Vagina (tissue), 2 donors: ENCODE measurements at regions not wholly inside any gene's neighbourhood (a gene's known extent, or its start where the extent isn't known, plus 50 kb on each side); places are given as distances from the start of the nearest gene placed in this dataset.
"Not testable (repeated sequence)": the region's sequence is repeated elsewhere in the genome, so short reads cannot be mapped to it uniquely, and the experiment has no call there.

Experiments
- DNase-seq, 2 donors: peaks; one replicate each; pipeline ENCODE4 v3.0.0-alpha.2; 2017; ENCODE audit errors: extremely low spot score in 2 of 2
- H3K27ac ChIP-seq: fragments of 200-600 bp; sonication (generic); one replicate; pipeline ENCODE4 v1.5.1; 2019
- H3K27me3 ChIP-seq: fragments of 200-600 bp; sonication (generic); one replicate; pipeline ENCODE4 v1.5.1; 2019
- H3K36me3 ChIP-seq, 2 donors: fragments of 200-600 bp; sonication (generic); one replicate each; pipeline ENCODE4 v1.5.1; 2017 to 2019
- H3K4me1 ChIP-seq: fragments of 200-600 bp; sonication (generic); one replicate; pipeline ENCODE4 v1.5.1; 2019
- H3K4me3 ChIP-seq, 2 donors: fragments of 200-600 bp; sonication (generic); 1 replicate in 1 of 2; 2 replicates in 1 of 2; pipeline ENCODE4 v1.5.1; 2016 to 2019
- H3K9me3 ChIP-seq: fragments of 200-600 bp; sonication (generic); one replicate; pipeline ENCODE4 v1.5.1; 2019
- POLR2A ChIP-seq, 2 donors: fragments of 450-650 bp; IDR thresholded peaks; one replicate each; pipeline ENCODE4 v1.6.1; 2017; ENCODE audit warnings: antibody characterized with exemption in 2 of 2, mild to moderate bottlenecking in 2 of 2, moderate library complexity in 2 of 2
- POLR2AphosphoS5 ChIP-seq, 2 donors: sonication (generic); formaldehyde crosslinking; IDR thresholded peaks; one replicate each; pipeline ENCODE4 v1.9.0; 2017; ENCODE audit warnings: antibody characterized with exemption in 2 of 2, mild to moderate bottlenecking in 2 of 2, low read depth in 1 of 2; ENCODE audit not compliant: insufficient read depth in 1 of 2
- intact Hi-C: fragments of 100-400 bp; cut with DNase I; formaldehyde crosslinking; loops from one replicate; pipeline ENCODE4 v1.15.1; 2023
- TF ChIP-seq, protein P1 (sequence below), 3 experiments: fragments of 450-650 bp in 2 of 3; fragments of 200-600 bp in 1 of 3; sonication (generic) in 1 of 3; IDR thresholded peaks; one replicate each; pipeline ENCODE4 v1.5.1; 2017 to 2019; ENCODE audit warnings: antibody characterized with exemption in 3 of 3, mild to moderate bottlenecking in 2 of 3, moderate library complexity in 2 of 3

DNA sequence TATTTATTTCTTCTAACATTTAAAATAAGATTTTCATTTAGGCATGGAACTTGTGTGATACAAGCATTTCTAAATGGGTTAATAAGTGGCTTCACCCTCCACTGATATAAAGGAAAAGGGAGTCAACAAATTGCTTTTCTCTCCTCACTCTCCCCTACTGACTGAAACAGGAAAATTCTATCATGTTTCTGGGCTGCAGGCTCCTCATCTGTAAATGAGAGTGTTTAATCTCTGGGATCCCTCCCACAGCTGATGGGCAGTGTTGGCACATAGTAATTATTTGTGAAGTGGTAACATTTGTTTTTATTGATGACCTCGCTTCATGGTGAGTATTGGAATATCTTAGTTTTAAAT is 69.8 kb upstream of the WARS2 start:
- no peaks in the 10 kb centered on the region for H3K9me3 ChIP-seq
- intact Hi-C loops, result no loop called here
- DNase-seq, result no peak
- TF ChIP-seq POLR2AphosphoS5 (IDR thresholded peaks at IDR 0.05; ENCODE audit: insufficient read depth in 1 of 2, low read depth in 1 of 2) (no peak), POLR2A (IDR thresholded peaks at IDR 0.05) (no peak)
- TF ChIP-seq, protein P1, sequence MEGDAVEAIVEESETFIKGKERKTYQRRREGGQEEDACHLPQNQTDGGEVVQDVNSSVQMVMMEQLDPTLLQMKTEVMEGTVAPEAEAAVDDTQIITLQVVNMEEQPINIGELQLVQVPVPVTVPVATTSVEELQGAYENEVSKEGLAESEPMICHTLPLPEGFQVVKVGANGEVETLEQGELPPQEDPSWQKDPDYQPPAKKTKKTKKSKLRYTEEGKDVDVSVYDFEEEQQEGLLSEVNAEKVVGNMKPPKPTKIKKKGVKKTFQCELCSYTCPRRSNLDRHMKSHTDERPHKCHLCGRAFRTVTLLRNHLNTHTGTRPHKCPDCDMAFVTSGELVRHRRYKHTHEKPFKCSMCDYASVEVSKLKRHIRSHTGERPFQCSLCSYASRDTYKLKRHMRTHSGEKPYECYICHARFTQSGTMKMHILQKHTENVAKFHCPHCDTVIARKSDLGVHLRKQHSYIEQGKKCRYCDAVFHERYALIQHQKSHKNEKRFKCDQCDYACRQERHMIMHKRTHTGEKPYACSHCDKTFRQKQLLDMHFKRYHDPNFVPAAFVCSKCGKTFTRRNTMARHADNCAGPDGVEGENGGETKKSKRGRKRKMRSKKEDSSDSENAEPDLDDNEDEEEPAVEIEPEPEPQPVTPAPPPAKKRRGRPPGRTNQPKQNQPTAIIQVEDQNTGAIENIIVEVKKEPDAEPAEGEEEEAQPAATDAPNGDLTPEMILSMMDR (IDR thresholded peaks at IDR 0.05), result no peak
- no peaks in the 10 kb centered on the region for H3K4me1 ChIP-seq
- H3K27me3 ChIP-seq, result no peaks in the 10 kb centered on the region
- no peaks in the 10 kb centered on the region for H3K36me3 ChIP-seq
- H3K27ac ChIP-seq, result no peak overlapping the region
- no peak overlapping the region for H3K4me3 ChIP-seq

DNA sequence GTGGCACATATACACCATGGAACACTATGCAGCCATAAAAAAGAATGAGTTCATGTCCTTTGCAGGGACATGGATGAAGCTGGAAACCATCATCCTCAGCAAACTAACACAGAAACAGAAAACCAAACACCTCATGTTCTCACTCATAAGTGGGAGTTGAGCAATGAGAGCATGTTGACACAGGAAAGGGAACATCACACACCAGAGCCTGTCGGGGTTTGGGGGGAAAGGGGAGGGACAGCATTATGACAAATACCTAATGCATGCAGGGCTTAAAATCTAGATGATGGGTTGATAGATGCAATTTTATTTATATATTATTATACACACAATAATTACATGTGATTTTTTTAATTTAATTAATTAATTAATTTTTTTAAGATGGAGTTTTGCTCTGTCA is 72.8 kb upstream of the WARS2 start:
- intact Hi-C loops, H3K4me3 ChIP-seq, H3K9me3 ChIP-seq: not testable (repeated sequence)

DNA sequence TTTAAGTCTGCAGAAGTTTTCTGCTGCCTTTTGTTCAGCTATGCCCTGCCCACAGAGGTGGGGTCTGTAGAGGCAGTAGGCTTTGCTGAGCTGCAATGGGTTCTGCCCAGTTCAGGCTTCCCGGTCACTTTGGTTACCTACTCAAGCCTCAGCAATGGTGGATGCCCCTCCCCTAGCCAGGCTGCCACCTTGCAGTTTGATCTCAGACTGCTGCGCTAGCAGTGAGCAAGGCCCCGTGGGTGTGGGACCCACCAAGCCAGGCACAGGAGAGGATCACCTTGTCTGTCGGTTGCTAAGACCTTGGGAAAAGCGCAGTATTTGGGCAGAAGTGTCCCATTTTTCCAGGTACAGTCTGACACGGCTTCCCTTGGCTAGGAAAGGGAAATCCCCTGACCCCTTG is 74.5 kb upstream of the WARS2 start:
- H3K27ac ChIP-seq, H3K36me3 ChIP-seq, intact Hi-C loops, H3K27me3 ChIP-seq, H3K9me3 ChIP-seq, H3K4me1 ChIP-seq, H3K4me3 ChIP-seq, DNase-seq: not testable (repeated sequence)

More for the DNA sequence above, 72.8 kb upstream of the WARS2 start:
- not testable (repeated sequence) for H3K27ac ChIP-seq, H3K4me1 ChIP-seq, H3K36me3 ChIP-seq, DNase-seq, H3K27me3 ChIP-seq

DNA sequence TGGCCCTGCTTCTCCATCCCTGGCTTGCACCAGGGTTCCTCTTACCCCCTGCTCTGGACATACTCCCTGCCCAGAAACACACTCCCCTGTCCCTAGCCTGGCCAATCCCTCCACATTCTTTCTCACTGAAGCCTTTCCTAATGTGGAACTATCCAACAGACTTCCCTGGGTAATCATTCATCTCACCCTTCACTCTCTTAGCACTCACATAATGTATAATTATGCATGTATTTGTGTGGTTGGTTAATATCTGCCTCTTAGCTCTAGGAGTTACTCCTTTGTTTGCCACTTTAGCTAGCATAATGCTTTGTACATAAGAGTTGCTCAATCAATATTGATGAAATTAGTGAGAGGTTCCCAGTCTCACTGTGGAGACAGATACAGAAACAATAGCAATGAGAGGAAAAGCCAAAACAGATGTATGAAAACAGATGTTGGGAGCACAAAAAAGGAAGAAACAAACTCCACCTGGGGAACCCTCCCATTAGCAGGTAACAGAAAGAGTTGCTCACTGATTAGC is 76.9 kb upstream of the WARS2 start:
- H3K36me3 ChIP-seq, result peaks cover 0 to 4% of the 10 kb centered on the region in 2 donors
- no peaks in the 10 kb centered on the region for H3K9me3 ChIP-seq
- H3K4me3 ChIP-seq, result no peak overlapping the region
- no peaks in the 10 kb centered on the region for H3K27me3 ChIP-seq
- intact Hi-C loops, result no loop called here
- H3K27ac ChIP-seq, result no peak overlapping the region
- TF ChIP-seq, protein P1 (IDR thresholded peaks at IDR 0.05), result no peak
- TF ChIP-seq POLR2A (IDR thresholded peaks at IDR 0.05) (no peak), POLR2AphosphoS5 (IDR thresholded peaks at IDR 0.05; ENCODE audit: insufficient read depth in 1 of 2, low read depth in 1 of 2) (no peak)
- H3K4me1 ChIP-seq, result no peaks in the 10 kb centered on the region
- no peak for DNase-seq

DNA sequence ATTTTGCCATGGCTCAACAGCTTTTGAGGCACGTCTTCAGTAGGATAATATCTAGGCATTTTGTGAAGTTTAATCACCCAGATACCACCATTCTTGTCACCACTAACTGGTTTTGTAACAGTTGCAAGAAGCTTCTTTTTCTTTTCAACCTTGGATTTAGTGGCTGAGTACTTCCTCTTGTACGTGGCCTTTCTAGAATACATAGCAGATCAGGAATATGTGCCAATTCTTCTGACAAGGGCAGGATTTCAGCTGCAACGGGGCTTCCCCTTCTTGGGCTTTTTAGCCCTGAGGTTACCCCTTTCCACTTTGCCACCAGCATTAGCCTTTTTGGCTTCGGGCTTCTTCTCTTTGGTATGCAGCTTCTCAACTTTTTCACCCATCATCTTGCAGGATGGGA is 79.3 kb upstream of the WARS2 start:
- H3K9me3 ChIP-seq, result no peaks in the 10 kb centered on the region
- H3K36me3 ChIP-seq, result peaks cover 0 to 4% of the 10 kb centered on the region in 2 donors
- TF ChIP-seq POLR2A (IDR thresholded peaks at IDR 0.05) (no peak), POLR2AphosphoS5 (IDR thresholded peaks at IDR 0.05; ENCODE audit: insufficient read depth in 1 of 2, low read depth in 1 of 2) (no peak)
- TF ChIP-seq, protein P1 (IDR thresholded peaks at IDR 0.05), result no peak
- intact Hi-C loops, result no loop called here
- no peaks in the 10 kb centered on the region for H3K4me1 ChIP-seq
- no peaks in the 10 kb centered on the region for H3K27me3 ChIP-seq
- H3K4me3 ChIP-seq, result no peak overlapping the region
- no peak for DNase-seq
- H3K27ac ChIP-seq, result no peak overlapping the region

DNA sequence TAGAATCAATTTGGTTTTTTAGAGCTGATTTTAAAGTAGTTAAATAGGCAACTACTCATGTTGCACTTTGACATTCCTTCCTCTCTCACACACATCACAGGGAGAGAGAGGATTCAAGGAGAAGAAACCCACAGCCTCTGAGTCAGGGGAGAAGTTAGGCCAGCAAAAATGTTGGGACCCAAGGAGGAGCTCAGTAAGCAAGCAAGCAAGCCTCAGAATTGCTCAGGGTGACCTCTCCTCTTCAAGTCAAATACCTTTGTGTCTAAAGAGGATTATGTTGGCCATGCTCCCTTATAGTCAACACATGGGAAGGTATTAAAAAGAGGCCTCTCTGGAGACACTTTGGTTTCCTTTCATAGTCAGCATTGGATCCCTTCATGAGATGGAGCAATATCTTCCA is 80.5 kb upstream of the WARS2 start:
- DNase-seq, result no peak
- no peaks in the 10 kb centered on the region for H3K27me3 ChIP-seq
- H3K36me3 ChIP-seq, result peaks cover 0 to 4% of the 10 kb centered on the region in 2 donors
- TF ChIP-seq, protein P1 (IDR thresholded peaks at IDR 0.05), result no peak
- TF ChIP-seq POLR2A (IDR thresholded peaks at IDR 0.05), result no peak
- TF ChIP-seq POLR2AphosphoS5 (IDR thresholded peaks at IDR 0.05; ENCODE audit: insufficient read depth in 1 of 2, low read depth in 1 of 2), result no peak
- intact Hi-C loops, result no loop called here
- H3K4me1 ChIP-seq, result no peaks in the 10 kb centered on the region
- no peak overlapping the region for H3K27ac ChIP-seq
- no peak overlapping the region for H3K4me3 ChIP-seq
- no peaks in the 10 kb centered on the region for H3K9me3 ChIP-seq
